Sigmoid colon (tissue), 6 donors: ENCODE measurements at regions not wholly inside any gene's neighbourhood (a gene's known extent, or its start where the extent isn't known, plus 50 kb on each side); places are given as distances from the start of the nearest gene placed in this dataset.
A peak's percentile ranks its signal among the peaks of the same experiment; 100 is the strongest.

Experiments used
- DNase-seq: peaks from one replicate; pipeline ENCODE4 v3.0.0-alpha.2; 2019
- H3K27ac ChIP-seq, 4 donors: fragments of 200-600 bp; sonication (generic); one replicate each; pipeline ENCODE4 v1.5.1; 2016 to 2019; ENCODE audit warnings: mild to moderate bottlenecking in 1 of 4
- H3K27me3 ChIP-seq, 3 donors: fragments of 200-600 bp; sonication (generic); one replicate each; pipeline ENCODE4 v1.5.1; 2019; ENCODE audit warnings: mild to moderate bottlenecking in 1 of 3
- H3K36me3 ChIP-seq, 4 donors: fragments of 200-600 bp; sonication (generic); one replicate each; pipeline ENCODE4 v1.5.1; 2016 to 2019
- H3K4me1 ChIP-seq, 4 donors: fragments of 200-600 bp; sonication (generic); one replicate each; pipeline ENCODE4 v1.5.1; 2017 to 2019
- H3K4me3 ChIP-seq, 4 donors: fragments of 200-600 bp; sonication (generic); one replicate each; pipeline ENCODE4 v1.5.1; 2017 to 2019; ENCODE audit warnings: mild to moderate bottlenecking in 2 of 4, moderate library complexity in 1 of 4
- H3K9me3 ChIP-seq, 4 donors: fragments of 200-600 bp in 3 of 4; sonication (generic) in 3 of 4; one replicate each; pipeline versions ENCODE4 v1.5.1 to v1.6.1; 2013 to 2019
- EP300 ChIP-seq, 4 donors: sonication (generic); formaldehyde crosslinking; IDR thresholded peaks; one replicate each; pipeline ENCODE4 v1.6.1; 2017; ENCODE audit warnings: antibody characterized with exemption in 4 of 4
- POLR2A ChIP-seq, 2 donors: fragments of 450-650 bp; IDR thresholded peaks; one replicate each; pipeline ENCODE4 v1.6.1; 2016; ENCODE audit warnings: antibody characterized with exemption in 2 of 2, mild to moderate bottlenecking in 2 of 2, moderate library complexity in 2 of 2
- POLR2AphosphoS5 ChIP-seq, 4 donors: sonication (generic); formaldehyde crosslinking; IDR thresholded peaks; one replicate each; pipeline ENCODE4 v1.6.1; 2017; ENCODE audit warnings: antibody characterized with exemption in 4 of 4
- WGBS, 2 donors: extraction: QIAGEN DNeasy Blood & Tissue Kit; methylation state at CpG; one replicate each; pipeline ENCODE4 v1.1.7; 2013; 5-methylcytosine and 5-hydroxymethylcytosine counted together
- intact Hi-C: fragments of 100-400 bp; cut with DNase I; formaldehyde crosslinking; loops from one replicate; pipeline ENCODE4 v1.15.1; 2023
- TF ChIP-seq, protein P1 (sequence below), 4 experiments: fragments of 450-650 bp in 3 of 4; fragments of 200-600 bp in 1 of 4; IDR thresholded peaks; one replicate each; pipeline ENCODE4 v1.5.1; 2016 to 2019; ENCODE audit warnings: antibody characterized with exemption in 4 of 4, mild to moderate bottlenecking in 3 of 4, moderate library complexity in 2 of 4
- donor health status: healthy with polysubstance abuse.
- donor health status: healthy.

DNA sequence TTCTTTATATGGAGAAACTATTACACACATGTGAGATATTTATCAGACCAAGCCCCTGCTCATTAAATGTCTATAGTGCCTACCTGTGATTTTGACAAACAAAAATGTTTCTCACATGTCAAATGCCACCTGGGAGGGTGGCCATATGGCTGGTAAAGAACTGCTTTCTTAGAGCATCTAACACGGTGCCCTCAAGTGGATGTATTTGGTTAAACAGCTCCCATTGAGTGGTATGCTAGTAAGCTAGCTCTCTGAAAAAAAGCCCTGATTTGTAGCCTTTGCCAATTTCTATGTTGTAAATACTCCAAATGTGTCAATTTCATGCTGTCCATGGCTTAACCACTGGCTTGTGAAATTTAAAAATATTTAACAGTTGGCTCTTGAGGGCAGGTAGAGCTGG, 94.6 kb downstream of the PMAIP1 start:
- peaks cover 0 to 5% (median 0%) of the 10 kb centered on the region in 3 donors for H3K27me3 ChIP-seq
- 3 to 8% methylated on average over 1 of the region's 1 CpG for WGBS, 2 donors
- no peaks in the 10 kb centered on the region for H3K36me3 ChIP-seq
- no peaks in the 10 kb centered on the region for H3K4me1 ChIP-seq
- H3K9me3 ChIP-seq = no peaks in the 10 kb centered on the region
- no peak for TF ChIP-seq EP300 (IDR thresholded peaks at IDR 0.05)
- no peak for TF ChIP-seq POLR2A (IDR thresholded peaks at IDR 0.05)
- TF ChIP-seq, protein P1, sequence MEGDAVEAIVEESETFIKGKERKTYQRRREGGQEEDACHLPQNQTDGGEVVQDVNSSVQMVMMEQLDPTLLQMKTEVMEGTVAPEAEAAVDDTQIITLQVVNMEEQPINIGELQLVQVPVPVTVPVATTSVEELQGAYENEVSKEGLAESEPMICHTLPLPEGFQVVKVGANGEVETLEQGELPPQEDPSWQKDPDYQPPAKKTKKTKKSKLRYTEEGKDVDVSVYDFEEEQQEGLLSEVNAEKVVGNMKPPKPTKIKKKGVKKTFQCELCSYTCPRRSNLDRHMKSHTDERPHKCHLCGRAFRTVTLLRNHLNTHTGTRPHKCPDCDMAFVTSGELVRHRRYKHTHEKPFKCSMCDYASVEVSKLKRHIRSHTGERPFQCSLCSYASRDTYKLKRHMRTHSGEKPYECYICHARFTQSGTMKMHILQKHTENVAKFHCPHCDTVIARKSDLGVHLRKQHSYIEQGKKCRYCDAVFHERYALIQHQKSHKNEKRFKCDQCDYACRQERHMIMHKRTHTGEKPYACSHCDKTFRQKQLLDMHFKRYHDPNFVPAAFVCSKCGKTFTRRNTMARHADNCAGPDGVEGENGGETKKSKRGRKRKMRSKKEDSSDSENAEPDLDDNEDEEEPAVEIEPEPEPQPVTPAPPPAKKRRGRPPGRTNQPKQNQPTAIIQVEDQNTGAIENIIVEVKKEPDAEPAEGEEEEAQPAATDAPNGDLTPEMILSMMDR (IDR thresholded peaks at IDR 0.05) = no peak
- TF ChIP-seq POLR2AphosphoS5 (IDR thresholded peaks at IDR 0.05) = no peak
- no peak overlapping the region for H3K4me3 ChIP-seq
- intact Hi-C loops = no loop called here
- no peak overlapping the region for H3K27ac ChIP-seq
- DNase-seq = no peak

- peaks cover 0 to 5% (median 0%) of the 10 kb centered on the region in 3 donors for H3K27me3 ChIP-seq
- no peak for DNase-seq
- no peaks in the 10 kb centered on the region for H3K9me3 ChIP-seq
- no peak overlapping the region for H3K27ac ChIP-seq
- 71 to 85% methylated on average over 5 of the region's 5 CpGs for WGBS, 2 donors
- TF ChIP-seq EP300 (IDR thresholded peaks at IDR 0.05) (no peak), POLR2A (IDR thresholded peaks at IDR 0.05) (no peak), POLR2AphosphoS5 (IDR thresholded peaks at IDR 0.05) (no peak)
- TF ChIP-seq, protein P1 (IDR thresholded peaks at IDR 0.05) = no peak
- no peak overlapping the region for H3K4me3 ChIP-seq
- no peaks in the 10 kb centered on the region for H3K4me1 ChIP-seq
- intact Hi-C loops = no loop called here
- no peaks in the 10 kb centered on the region for H3K36me3 ChIP-seq
These were observed 93.8 kb downstream of the PMAIP1 start for GRCh38 chr18:59993560-59993959.

GRCh38 chr18:59990121-59990823, 90.5 kb downstream of the PMAIP1 start:
- H3K27ac ChIP-seq = no peak overlapping the region
- intact Hi-C loops = no loop called here

DNA sequence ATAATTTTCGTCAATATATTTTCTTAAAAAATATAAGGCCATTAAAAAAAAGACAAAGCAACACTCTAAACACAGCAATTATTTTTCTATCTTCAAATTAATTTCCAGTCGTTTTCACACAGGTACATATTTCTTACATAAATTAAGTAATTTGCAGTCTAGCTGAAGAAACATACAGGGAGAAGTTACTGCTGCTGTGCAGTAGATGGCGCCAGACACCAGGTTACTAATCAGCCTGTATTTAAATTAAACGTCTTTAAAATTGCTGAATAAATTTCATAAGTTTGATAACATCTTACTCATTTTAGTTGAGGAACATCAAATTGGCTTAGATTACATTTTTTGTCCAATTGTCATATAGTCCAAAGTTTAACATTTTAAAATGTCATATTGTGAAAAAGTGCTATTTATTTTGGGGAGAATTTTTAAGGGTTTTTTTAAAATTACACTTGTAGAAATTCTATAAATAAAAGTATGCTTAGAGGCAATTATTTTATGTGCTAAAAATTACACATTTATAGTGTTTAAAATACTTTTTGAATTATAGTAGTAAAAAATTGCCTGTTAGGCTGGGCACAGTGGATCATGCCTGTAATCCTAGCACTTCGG, 88.4 kb downstream of the PMAIP1 start:
- WGBS, 2 donors = 20 to 24% methylated on average over 5 of the region's 5 CpGs
- Histone ChIP-seq H3K36me3 (no peaks in the 10 kb centered on the region), H3K4me3 (no peak overlapping the region), H3K4me1 (no peaks in the 10 kb centered on the region), H3K9me3 (no peaks in the 10 kb centered on the region), H3K27ac (no peak overlapping the region), H3K27me3 (peaks cover 0 to 5% (median 0%) of the 10 kb centered on the region in 3 donors)
- no peak for TF ChIP-seq POLR2AphosphoS5 (IDR thresholded peaks at IDR 0.05)
- TF ChIP-seq POLR2A (IDR thresholded peaks at IDR 0.05) = no peak
- TF ChIP-seq, protein P1 (IDR thresholded peaks at IDR 0.05) = peak; percentile 52 to 86 (median 72)
- TF ChIP-seq EP300 (IDR thresholded peaks at IDR 0.05) = no peak
- intact Hi-C loops = loop anchor here (2.0 to 10.0 kb wide), 3 partner anchors 153 to 1514 kb away; no protein-coding TSS in a partner anchor
- no peak for DNase-seq

More at GRCh38 chr18:59990121-59990823, 90.5 kb downstream of the PMAIP1 start:
- TF ChIP-seq POLR2A (IDR thresholded peaks at IDR 0.05) (no peak), EP300 (IDR thresholded peaks at IDR 0.05) (no peak), POLR2AphosphoS5 (IDR thresholded peaks at IDR 0.05) (no peak)
- TF ChIP-seq, protein P1 (IDR thresholded peaks at IDR 0.05) = no peak
- no peak for DNase-seq
- H3K9me3 ChIP-seq = no peaks in the 10 kb centered on the region
- H3K36me3 ChIP-seq = no peaks in the 10 kb centered on the region
- no peaks in the 10 kb centered on the region for H3K4me1 ChIP-seq
- H3K27me3 ChIP-seq = peaks cover 0 to 5% (median 0%) of the 10 kb centered on the region in 3 donors
- 37 to 69% methylated on average over 1 of the region's 1 CpG for WGBS, 2 donors
- no peak overlapping the region for H3K4me3 ChIP-seq
